Activated CD8-positive, alpha-beta T cell treated with anti-CD3 and anti-CD28 coated beads for 36 hours (primary cell): ENCODE measurements at regions not wholly inside any gene's neighbourhood (a gene's known extent, or its start where the extent isn't known, plus 50 kb on each side); places are given as distances from the start of the nearest gene placed in this dataset.
"Not testable (repeated sequence)": the region's sequence is repeated elsewhere in the genome, so short reads cannot be mapped to it uniquely, and the experiment has no call there.

Experiments used
- ATAC-seq: fragments of 200-7000 bp; cut with Tn5 transposase; one replicate; pipeline ENCODE4 v1.10.0; 2021; ENCODE audit warnings: mild to moderate bottlenecking, moderate library complexity
- CTCF ChIA-PET: fragments of 350-600 bp; sonication (Branson Sonifier 250); formaldehyde crosslinking; loops from one replicate; lab custom pipeline; 2021; ENCODE audit warnings: antibody characterized with exemption; lab: Charles Lee
- POLR2A ChIA-PET: fragments of 350-600 bp; sonication (Branson Sonifier 250); formaldehyde crosslinking; loops from one replicate; lab custom pipeline; 2021; ENCODE audit warnings: antibody characterized with exemption; lab: Charles Lee
- DNase-seq: peaks from one replicate; pipeline ENCODE4 v3.0.0-alpha.2; 2020
- H3K27ac Mint-ChIP-seq: one replicate; pipeline ENCODE4 v1.8.0; 2021; ENCODE audit warnings: mild to moderate bottlenecking, mixed read lengths
- H3K27me3 Mint-ChIP-seq: one replicate; pipeline ENCODE4 v1.8.0; 2021; ENCODE audit warnings: mixed read lengths
- H3K36me3 Mint-ChIP-seq: one replicate; pipeline ENCODE4 v1.8.0; 2021; ENCODE audit warnings: low read depth, mixed read lengths
- H3K4me1 Mint-ChIP-seq: one replicate; pipeline ENCODE4 v1.8.0; 2021; ENCODE audit warnings: low read depth, mixed read lengths
- H3K4me3 Mint-ChIP-seq: one replicate; pipeline ENCODE4 v1.8.0; 2021; ENCODE audit warnings: mild to moderate bottlenecking, moderate library complexity, mixed read lengths
- H3K9me3 Mint-ChIP-seq: one replicate; pipeline ENCODE4 v1.8.0; 2021; ENCODE audit warnings: mixed read lengths
- intact Hi-C: fragments of 100-400 bp; cut with micrococcal nuclease; formaldehyde crosslinking; loops from one replicate; pipeline ENCODE4 v1.10.0; 2022
- TF ChIP-seq, protein P1 (sequence below): fragments of 200-600 bp; IDR thresholded peaks from one replicate; pipeline ENCODE4 v1.8.0; 2022; ENCODE audit warnings: antibody characterized with exemption, mild to moderate bottlenecking

DNA sequence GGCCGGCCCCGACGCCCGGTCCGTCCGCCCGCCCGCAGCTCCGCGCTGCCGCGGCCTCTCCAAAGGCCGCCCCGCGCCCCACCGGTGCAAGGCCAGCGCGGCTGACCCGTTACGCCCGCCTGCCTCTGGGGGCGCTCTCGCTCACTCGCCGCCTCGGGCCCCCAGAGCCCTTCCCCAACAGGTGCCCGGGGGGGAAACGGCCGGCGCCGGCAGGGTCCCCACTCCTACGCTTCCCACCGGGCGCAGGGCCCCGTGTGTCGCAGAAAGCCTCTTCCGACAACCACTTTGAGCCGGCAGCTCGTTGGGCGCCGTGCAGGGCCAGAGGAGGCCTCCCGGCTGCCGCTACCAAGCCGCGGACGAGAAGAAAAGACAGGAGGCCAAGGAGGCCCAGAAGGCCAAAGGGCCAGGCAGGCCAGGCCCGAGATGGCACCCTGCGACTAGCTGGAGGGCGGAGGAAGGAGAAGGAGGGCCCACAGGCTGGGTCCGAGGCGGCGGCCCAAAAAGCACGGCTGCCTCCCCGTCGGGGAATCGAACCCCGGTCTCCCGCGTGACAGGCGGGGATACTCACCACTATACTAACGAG, 64.9 kb upstream of the FCGR2A start:
- Mint-ChIP-seq H3K27me3 (peaks cover 32% of the 10 kb centered on the region), H3K4me1 (peaks cover 9% of the 10 kb centered on the region), H3K9me3 (peaks cover 2% of the 10 kb centered on the region), H3K36me3 (no peaks in the 10 kb centered on the region), H3K27ac (peak overlapping the region; percentile 91), H3K4me3 (peak overlapping the region; percentile 84)
- TF ChIP-seq, protein P1, sequence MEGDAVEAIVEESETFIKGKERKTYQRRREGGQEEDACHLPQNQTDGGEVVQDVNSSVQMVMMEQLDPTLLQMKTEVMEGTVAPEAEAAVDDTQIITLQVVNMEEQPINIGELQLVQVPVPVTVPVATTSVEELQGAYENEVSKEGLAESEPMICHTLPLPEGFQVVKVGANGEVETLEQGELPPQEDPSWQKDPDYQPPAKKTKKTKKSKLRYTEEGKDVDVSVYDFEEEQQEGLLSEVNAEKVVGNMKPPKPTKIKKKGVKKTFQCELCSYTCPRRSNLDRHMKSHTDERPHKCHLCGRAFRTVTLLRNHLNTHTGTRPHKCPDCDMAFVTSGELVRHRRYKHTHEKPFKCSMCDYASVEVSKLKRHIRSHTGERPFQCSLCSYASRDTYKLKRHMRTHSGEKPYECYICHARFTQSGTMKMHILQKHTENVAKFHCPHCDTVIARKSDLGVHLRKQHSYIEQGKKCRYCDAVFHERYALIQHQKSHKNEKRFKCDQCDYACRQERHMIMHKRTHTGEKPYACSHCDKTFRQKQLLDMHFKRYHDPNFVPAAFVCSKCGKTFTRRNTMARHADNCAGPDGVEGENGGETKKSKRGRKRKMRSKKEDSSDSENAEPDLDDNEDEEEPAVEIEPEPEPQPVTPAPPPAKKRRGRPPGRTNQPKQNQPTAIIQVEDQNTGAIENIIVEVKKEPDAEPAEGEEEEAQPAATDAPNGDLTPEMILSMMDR, result peak; percentile 62
- DNase-seq, result peak; percentile 78
- intact Hi-C loops, result no loop called here
- ChIA-PET POLR2A (interaction anchor here (0.6 to 1.8 kb wide), 4 partner anchors 32 to 413 kb away, joined by 3 to 11 read pairs (median 6); no protein-coding TSS in a partner anchor), CTCF (interaction anchor here (0.6 to 4.6 kb wide), 13 partner anchors 9 to 793 kb away, joined by 3 to 28 read pairs (median 5); partner anchors contain the start of gene TOMM40L)
- peak; percentile 67 for ATAC-seq

GRCh38 chr1:161439280-161440232, 65.7 kb upstream of the FCGR2A start:
- CTCF ChIA-PET, result interaction anchor here (0.6 to 4.6 kb wide), 12 partner anchors 9 to 792 kb away, joined by 3 to 28 read pairs (median 5); partner anchors contain the start of gene TOMM40L
- intact Hi-C loops, result no loop called here
- peak overlapping the region; percentile 55 for H3K27ac Mint-ChIP-seq

GRCh38 chr1:161433191-161433590, 65.5 kb upstream of the CFAP126 start:
- H3K27ac Mint-ChIP-seq, H3K4me3 Mint-ChIP-seq, ATAC-seq, H3K36me3 Mint-ChIP-seq, CTCF ChIA-PET, H3K4me1 Mint-ChIP-seq, DNase-seq, intact Hi-C loops, H3K9me3 Mint-ChIP-seq, POLR2A ChIA-PET: not testable (repeated sequence)
- peaks cover 36% of the 10 kb centered on the region for H3K27me3 Mint-ChIP-seq

More at GRCh38 chr1:161439280-161440232, 65.7 kb upstream of the FCGR2A start:
- Mint-ChIP-seq H3K36me3 (no peaks in the 10 kb centered on the region), H3K27me3 (peaks cover 32% of the 10 kb centered on the region), H3K9me3 (peaks cover 2% of the 10 kb centered on the region), H3K4me1 (peaks cover 9% of the 10 kb centered on the region), H3K4me3 (peak overlapping the region; percentile 72)
- DNase-seq, result peak; percentile 49
- POLR2A ChIA-PET, result interaction anchor here (0.6 to 1.8 kb wide), 4 partner anchors 32 to 413 kb away, joined by 3 to 11 read pairs (median 6); no protein-coding TSS in a partner anchor
- TF ChIP-seq, protein P1, result no peak
- ATAC-seq, result peak; percentile 9

GRCh38 chr1:161432091-161432490, 64.4 kb upstream of the CFAP126 start:
- ChIA-PET CTCF (interaction anchor here (0.6 kb wide), 1 partner anchor 28 kb away, joined by 3 read pairs; no protein-coding TSS in a partner anchor), POLR2A (interaction anchor here (0.7 kb wide), 1 partner anchor 229 kb away, joined by 3 read pairs; no protein-coding TSS in a partner anchor)
- DNase-seq (no peak), ATAC-seq (no peak)
- Mint-ChIP-seq H3K27ac (no peak overlapping the region), H3K4me3 (no peak overlapping the region), H3K36me3 (no peaks in the 10 kb centered on the region), H3K4me1 (peaks cover 4% of the 10 kb centered on the region), H3K9me3 (no peaks in the 10 kb centered on the region), H3K27me3 (peaks cover 33% of the 10 kb centered on the region)
- intact Hi-C loops, result no loop called here
- TF ChIP-seq, protein P1, result no peak

DNA sequence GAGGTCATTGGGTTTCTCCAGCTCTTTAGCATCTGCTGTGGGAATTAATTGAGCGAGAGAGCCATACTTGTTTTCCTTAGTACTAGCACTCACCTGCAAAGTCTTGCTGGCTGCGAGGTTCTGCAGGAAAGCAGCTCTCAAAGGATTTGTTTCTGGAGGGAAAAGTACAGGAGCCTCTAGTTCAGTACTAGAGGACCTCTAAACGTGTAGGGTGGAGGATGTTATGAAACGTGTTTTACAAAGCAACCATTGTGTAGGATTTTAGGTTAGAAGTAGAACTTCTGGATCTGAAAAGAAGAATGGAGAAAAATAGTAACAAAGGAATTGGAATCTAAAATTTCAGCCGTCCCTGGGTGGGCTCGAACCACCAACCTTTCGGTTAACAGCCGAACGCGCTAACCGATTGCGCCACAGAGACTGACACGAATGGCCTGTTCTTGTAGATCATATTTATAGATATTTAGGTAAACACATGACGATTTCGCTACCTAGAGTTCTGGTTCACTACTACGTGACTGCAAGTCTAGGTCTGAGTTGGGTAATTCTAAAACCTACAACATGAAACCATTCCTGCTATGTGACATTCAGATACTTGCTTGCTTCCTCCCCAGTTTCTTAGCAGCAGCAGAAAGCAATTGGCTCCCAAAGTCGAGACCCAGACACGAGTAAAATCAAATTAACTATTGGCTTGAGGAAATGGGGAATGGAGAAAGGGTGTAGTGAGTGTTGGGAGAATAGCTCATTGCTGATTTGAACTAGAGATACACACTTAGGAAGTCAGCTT, 60.2 kb upstream of the CFAP126 start:
- ATAC-seq, result peak; percentile 69
- CTCF ChIA-PET, result interaction anchor here (4.4 kb wide), 1 partner anchor 12 kb away, joined by 28 read pairs; no protein-coding TSS in a partner anchor
- H3K9me3 Mint-ChIP-seq, result no peaks in the 10 kb centered on the region

GRCh38 chr1:161422914-161423313, 55.2 kb upstream of the CFAP126 start:
- intact Hi-C loops, H3K4me3 Mint-ChIP-seq, CTCF ChIA-PET: not testable (repeated sequence)

More for the DNA sequence above, 60.2 kb upstream of the CFAP126 start:
- intact Hi-C loops, result no loop called here
- TF ChIP-seq, protein P1, result no peak
- peaks cover 8% of the 10 kb centered on the region for H3K4me1 Mint-ChIP-seq
- no peaks in the 10 kb centered on the region for H3K36me3 Mint-ChIP-seq
- peak; percentile 56 for DNase-seq
- peak overlapping the region; percentile 60 for H3K4me3 Mint-ChIP-seq
- H3K27ac Mint-ChIP-seq, result no peak overlapping the region
- H3K27me3 Mint-ChIP-seq, result peaks cover 30% of the 10 kb centered on the region
- POLR2A ChIA-PET, result interaction anchor here (0.6 to 1.0 kb wide), 3 partner anchors 11 to 28 kb away, joined by 3 read pairs; no protein-coding TSS in a partner anchor

More at GRCh38 chr1:161422914-161423313, 55.2 kb upstream of the CFAP126 start:
- POLR2A ChIA-PET, DNase-seq, H3K27ac Mint-ChIP-seq, H3K36me3 Mint-ChIP-seq, H3K9me3 Mint-ChIP-seq, H3K4me1 Mint-ChIP-seq, ATAC-seq: not testable (repeated sequence)
- H3K27me3 Mint-ChIP-seq, result peaks cover 12% of the 10 kb centered on the region
